K562 (cell line): ENCODE measurements at regions not wholly inside any gene's neighbourhood (a gene's known extent, or its start where the extent isn't known, plus 50 kb on each side); places are given as distances from the start of the nearest gene placed in this dataset.

ENCODE experiments used
- BMI1 ChIP-seq: fragments of 150-350 bp; IDR thresholded peaks from 2 replicates; pipeline ENCODE4 v1.6.1; 2014; ENCODE audit warnings: low read length
- CEBPG ChIP-seq, 3 experiments: fragments of 200-800 bp in 1 of 3; sonication (Bioruptor generic) in 1 of 3; sonication (generic) in 1 of 3; formaldehyde crosslinking in 1 of 3; IDR thresholded peaks in 2 of 3; conservative IDR thresholded peaks in 1 of 3; 2 replicates each; pipeline versions ENCODE4 v1.6.1 to v1.8.0; 2016 to 2022; ENCODE audit warnings: missing compliant biosample characterization in 2 of 3, missing genetic modification characterization in 2 of 3, mild to moderate bottlenecking in 1 of 3, missing genetic modification reagents in 1 of 3
- GATAD2A ChIP-seq: fragments of 450-650 bp; IDR thresholded peaks from 2 replicates; pipeline ENCODE4 v1.6.1; 2017
- GTF2A2 ChIP-seq: IDR thresholded peaks from 2 replicates; pipeline ENCODE4 v1.6.1; 2016; ENCODE audit warnings: mild to moderate bottlenecking, missing genetic modification characterization, missing compliant biosample characterization
- NBN ChIP-seq: fragments of 450-650 bp; IDR thresholded peaks from 2 replicates; pipeline ENCODE4 v1.6.1; 2016; ENCODE audit warnings: low read depth, mild to moderate bottlenecking
- NFE2 ChIP-seq: IDR thresholded peaks from 2 replicates; pipeline ENCODE4 v1.6.1; 2014; ENCODE audit warnings: antibody characterized with exemption, low read depth
- NR2F6 ChIP-seq: fragments of 450-650 bp; formaldehyde crosslinking; IDR thresholded peaks from 2 replicates; pipeline ENCODE4 v1.4.0; 2020; ENCODE audit warnings: mild to moderate bottlenecking
- PPARD ChIP-seq: fragments of 250-450 bp; sonication (Bioruptor Pico); IDR thresholded peaks from 2 replicates; pipeline ENCODE4 v1.8.0; 2022; ENCODE audit warnings: inconsistent platforms, mild to moderate bottlenecking, moderate library complexity
- SIN3B ChIP-seq: fragments of 450-650 bp; IDR thresholded peaks from 2 replicates; pipeline ENCODE4 v1.6.1; 2017; ENCODE audit warnings: low read depth, mild to moderate bottlenecking, moderate library complexity
- SMARCA4 ChIP-seq: fragments of 450-650 bp; IDR thresholded peaks from 2 replicates; pipeline ENCODE4 v1.6.1; 2016
- SMARCC2 ChIP-seq: fragments of 450-650 bp; IDR thresholded peaks from 2 replicates; pipeline ENCODE4 v1.6.1; 2017; ENCODE audit warnings: antibody characterized with exemption, moderate library complexity, mild to moderate bottlenecking, low read depth
- SRSF7 ChIP-seq: fragments of 200-400 bp; formaldehyde crosslinking; optimal IDR thresholded peaks from 2 replicates; pipeline ENCODE3; 2017; ENCODE audit warnings: mild to moderate bottlenecking, low read depth, low read length
- TCFL5 ChIP-seq: fragments of 250-450 bp; sonication (Bioruptor Pico); conservative IDR thresholded peaks from 2 replicates; pipeline ENCODE4 v1.6.1; 2021; ENCODE audit warnings: mild to moderate bottlenecking, moderate library complexity, matching md5 sums
- ZBTB17 ChIP-seq: fragments of 450-650 bp; formaldehyde crosslinking; IDR thresholded peaks from 2 replicates; pipeline ENCODE4 v1.4.0; 2020; ENCODE audit warnings: mild to moderate bottlenecking
- ZNF121 ChIP-seq: sonication (generic); formaldehyde crosslinking; conservative IDR thresholded peaks from 2 replicates; pipeline ENCODE4 v1.8.0; 2022; ENCODE audit warnings: missing genetic modification reagents
- ZNF239 ChIP-seq: fragments of 250-450 bp; sonication (Bioruptor Pico); IDR thresholded peaks from 2 replicates; pipeline ENCODE4 v1.4.0; 2020; ENCODE audit warnings: mild to moderate bottlenecking
- ZNF408 ChIP-seq: fragments of 250-450 bp; sonication (Bioruptor Pico); IDR thresholded peaks from 2 replicates; pipeline ENCODE4 v1.4.0; 2020; ENCODE audit warnings: low read depth, mild to moderate bottlenecking, moderate library complexity
- ZNF57 ChIP-seq: fragments of 450-650 bp; formaldehyde crosslinking; IDR thresholded peaks from 2 replicates; pipeline ENCODE4 v1.4.0; 2020; ENCODE audit warnings: mild to moderate bottlenecking, moderate library complexity
- ZSCAN29 ChIP-seq: fragments of 450-650 bp; IDR thresholded peaks from 2 replicates; pipeline ENCODE4 v1.6.1; 2017
- TF ChIP-seq, protein P1 (sequence below): fragments of 250-450 bp; sonication (Bioruptor Pico); IDR thresholded peaks from 2 replicates; pipeline ENCODE4 v1.8.0; 2021; ENCODE audit warnings: borderline replicate concordance, mild to moderate bottlenecking, moderate library complexity; ENCODE audit not compliant: poor library complexity, severe bottlenecking
- TF ChIP-seq, protein P2 (sequence below): sonication (generic); formaldehyde crosslinking; IDR thresholded peaks from 2 replicates; pipeline ENCODE4 v1.8.1; 2023; ENCODE audit warnings: mild to moderate bottlenecking, missing genetic modification reagents
- TF ChIP-seq, protein P3 (sequence below): sonication (generic); formaldehyde crosslinking; IDR thresholded peaks from 2 replicates; pipeline ENCODE4 v1.8.1; 2023; ENCODE audit warnings: mild to moderate bottlenecking, missing genetic modification reagents
- TF ChIP-seq, protein P4 (sequence below): fragments of 450-650 bp; IDR thresholded peaks from 2 replicates; pipeline ENCODE4 v1.6.1; 2016; ENCODE audit warnings: borderline replicate concordance
- TF ChIP-seq, protein P5 (sequence below): fragments of 250-450 bp; sonication (Bioruptor Pico); IDR thresholded peaks from 2 replicates; pipeline ENCODE4 v1.5.0; 2021

DNA sequence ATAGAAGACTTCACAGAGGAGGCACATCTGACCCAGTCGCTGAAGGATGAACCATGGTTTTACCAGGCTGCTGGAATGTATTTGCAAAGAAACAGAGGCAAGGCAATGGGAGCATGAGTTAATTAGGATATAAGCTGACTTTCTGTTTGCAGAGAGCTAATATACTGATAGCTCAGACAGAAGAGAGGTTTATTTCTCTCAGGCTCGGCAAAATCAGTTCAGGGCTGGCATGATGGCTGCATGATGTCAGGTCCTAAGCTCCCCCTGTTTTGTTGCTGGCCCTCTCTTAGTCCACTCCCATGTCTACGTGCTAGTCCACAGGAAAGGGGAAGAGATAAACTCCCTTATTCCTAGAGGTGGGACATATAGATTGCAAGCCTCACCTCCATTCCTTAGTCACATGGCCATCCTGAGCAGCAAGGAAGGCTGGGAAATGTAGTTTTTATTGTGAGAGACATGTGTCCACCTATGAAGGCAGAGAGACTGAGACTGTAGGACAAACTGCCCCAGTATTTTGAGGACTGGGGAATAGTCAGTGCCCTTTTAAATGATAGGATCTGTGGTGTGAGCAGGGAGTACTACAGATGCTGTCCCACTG, 224.5 kb downstream of the VRK1 start (continued):
- no peak for TF ChIP-seq ZNF239 (CRISPR knock-in tag)
- no peak for TF ChIP-seq SIN3B
- no peak for TF ChIP-seq ZNF57 (CRISPR knock-in tag)
- TF ChIP-seq NBN = no peak
- no peak for TF ChIP-seq BMI1
- TF ChIP-seq ZBTB17 = no peak
- TF ChIP-seq CEBPG (CRISPR knock-in tag; IDR thresholded peaks at IDR 0.05) = no peak
- TF ChIP-seq CEBPG (tag; conservative IDR thresholded peaks at IDR 0.05 in 1 of 2, IDR thresholded peaks at IDR 0.05 in 1 of 2) = no peak
- TF ChIP-seq GTF2A2 = no peak
- TF ChIP-seq NR2F6 (CRISPR knock-in tag) = no peak
- TF ChIP-seq SMARCC2 = no peak
- TF ChIP-seq ZSCAN29 = no peak
- TF ChIP-seq, protein P1, sequence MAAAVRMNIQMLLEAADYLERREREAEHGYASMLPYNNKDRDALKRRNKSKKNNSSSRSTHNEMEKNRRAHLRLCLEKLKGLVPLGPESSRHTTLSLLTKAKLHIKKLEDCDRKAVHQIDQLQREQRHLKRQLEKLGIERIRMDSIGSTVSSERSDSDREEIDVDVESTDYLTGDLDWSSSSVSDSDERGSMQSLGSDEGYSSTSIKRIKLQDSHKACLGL = no peak
- TF ChIP-seq, protein P2, sequence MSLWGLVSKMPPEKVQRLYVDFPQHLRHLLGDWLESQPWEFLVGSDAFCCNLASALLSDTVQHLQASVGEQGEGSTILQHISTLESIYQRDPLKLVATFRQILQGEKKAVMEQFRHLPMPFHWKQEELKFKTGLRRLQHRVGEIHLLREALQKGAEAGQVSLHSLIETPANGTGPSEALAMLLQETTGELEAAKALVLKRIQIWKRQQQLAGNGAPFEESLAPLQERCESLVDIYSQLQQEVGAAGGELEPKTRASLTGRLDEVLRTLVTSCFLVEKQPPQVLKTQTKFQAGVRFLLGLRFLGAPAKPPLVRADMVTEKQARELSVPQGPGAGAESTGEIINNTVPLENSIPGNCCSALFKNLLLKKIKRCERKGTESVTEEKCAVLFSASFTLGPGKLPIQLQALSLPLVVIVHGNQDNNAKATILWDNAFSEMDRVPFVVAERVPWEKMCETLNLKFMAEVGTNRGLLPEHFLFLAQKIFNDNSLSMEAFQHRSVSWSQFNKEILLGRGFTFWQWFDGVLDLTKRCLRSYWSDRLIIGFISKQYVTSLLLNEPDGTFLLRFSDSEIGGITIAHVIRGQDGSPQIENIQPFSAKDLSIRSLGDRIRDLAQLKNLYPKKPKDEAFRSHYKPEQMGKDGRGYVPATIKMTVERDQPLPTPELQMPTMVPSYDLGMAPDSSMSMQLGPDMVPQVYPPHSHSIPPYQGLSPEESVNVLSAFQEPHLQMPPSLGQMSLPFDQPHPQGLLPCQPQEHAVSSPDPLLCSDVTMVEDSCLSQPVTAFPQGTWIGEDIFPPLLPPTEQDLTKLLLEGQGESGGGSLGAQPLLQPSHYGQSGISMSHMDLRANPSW (CRISPR knock-in tag) = no peak
- TF ChIP-seq, protein P3, sequence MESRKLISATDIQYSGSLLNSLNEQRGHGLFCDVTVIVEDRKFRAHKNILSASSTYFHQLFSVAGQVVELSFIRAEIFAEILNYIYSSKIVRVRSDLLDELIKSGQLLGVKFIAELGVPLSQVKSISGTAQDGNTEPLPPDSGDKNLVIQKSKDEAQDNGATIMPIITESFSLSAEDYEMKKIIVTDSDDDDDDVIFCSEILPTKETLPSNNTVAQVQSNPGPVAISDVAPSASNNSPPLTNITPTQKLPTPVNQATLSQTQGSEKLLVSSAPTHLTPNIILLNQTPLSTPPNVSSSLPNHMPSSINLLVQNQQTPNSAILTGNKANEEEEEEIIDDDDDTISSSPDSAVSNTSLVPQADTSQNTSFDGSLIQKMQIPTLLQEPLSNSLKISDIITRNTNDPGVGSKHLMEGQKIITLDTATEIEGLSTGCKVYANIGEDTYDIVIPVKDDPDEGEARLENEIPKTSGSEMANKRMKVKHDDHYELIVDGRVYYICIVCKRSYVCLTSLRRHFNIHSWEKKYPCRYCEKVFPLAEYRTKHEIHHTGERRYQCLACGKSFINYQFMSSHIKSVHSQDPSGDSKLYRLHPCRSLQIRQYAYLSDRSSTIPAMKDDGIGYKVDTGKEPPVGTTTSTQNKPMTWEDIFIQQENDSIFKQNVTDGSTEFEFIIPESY (CRISPR knock-in tag) = no peak
- no peak for TF ChIP-seq PPARD (CRISPR knock-in tag)
- TF ChIP-seq NFE2 = no peak
- no peak for TF ChIP-seq ZNF121 (CRISPR knock-in tag)
- TF ChIP-seq ZNF408 (CRISPR knock-in tag) = no peak
- TF ChIP-seq TCFL5 (CRISPR knock-in tag) = no peak
- TF ChIP-seq, protein P4, sequence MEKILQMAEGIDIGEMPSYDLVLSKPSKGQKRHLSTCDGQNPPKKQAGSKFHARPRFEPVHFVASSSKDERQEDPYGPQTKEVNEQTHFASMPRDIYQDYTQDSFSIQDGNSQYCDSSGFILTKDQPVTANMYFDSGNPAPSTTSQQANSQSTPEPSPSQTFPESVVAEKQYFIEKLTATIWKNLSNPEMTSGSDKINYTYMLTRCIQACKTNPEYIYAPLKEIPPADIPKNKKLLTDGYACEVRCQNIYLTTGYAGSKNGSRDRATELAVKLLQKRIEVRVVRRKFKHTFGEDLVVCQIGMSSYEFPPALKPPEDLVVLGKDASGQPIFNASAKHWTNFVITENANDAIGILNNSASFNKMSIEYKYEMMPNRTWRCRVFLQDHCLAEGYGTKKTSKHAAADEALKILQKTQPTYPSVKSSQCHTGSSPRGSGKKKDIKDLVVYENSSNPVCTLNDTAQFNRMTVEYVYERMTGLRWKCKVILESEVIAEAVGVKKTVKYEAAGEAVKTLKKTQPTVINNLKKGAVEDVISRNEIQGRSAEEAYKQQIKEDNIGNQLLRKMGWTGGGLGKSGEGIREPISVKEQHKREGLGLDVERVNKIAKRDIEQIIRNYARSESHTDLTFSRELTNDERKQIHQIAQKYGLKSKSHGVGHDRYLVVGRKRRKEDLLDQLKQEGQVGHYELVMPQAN = no peak
- TF ChIP-seq GATAD2A = no peak
- no peak for TF ChIP-seq SMARCA4
- TF ChIP-seq SRSF7 = no peak
- TF ChIP-seq, protein P5, sequence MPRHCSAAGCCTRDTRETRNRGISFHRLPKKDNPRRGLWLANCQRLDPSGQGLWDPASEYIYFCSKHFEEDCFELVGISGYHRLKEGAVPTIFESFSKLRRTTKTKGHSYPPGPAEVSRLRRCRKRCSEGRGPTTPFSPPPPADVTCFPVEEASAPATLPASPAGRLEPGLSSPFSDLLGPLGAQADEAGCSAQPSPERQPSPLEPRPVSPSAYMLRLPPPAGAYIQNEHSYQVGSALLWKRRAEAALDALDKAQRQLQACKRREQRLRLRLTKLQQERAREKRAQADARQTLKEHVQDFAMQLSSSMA (CRISPR knock-in tag) = no peak
